ENCODE measurements at regions not wholly inside any gene's neighbourhood (a gene's known extent, or its start where the extent isn't known, plus 50 kb on each side); places are given as distances from the start of the nearest gene placed in this dataset.

GRCh38 chr10:109275960-109276359 lies 647.4 kb downstream of the XPNPEP1 start:
- TF ChIP-seq CTCF (IDR thresholded peaks at IDR 0.05) (no peak), EZH2 (IDR thresholded peaks at IDR 0.05; ENCODE audit: borderline replicate concordance, insufficient read depth, low read depth, low read length, poor library complexity, severe bottlenecking) (no peak)

Data from B cell (primary cell).